GM12878 (cell line): ENCODE measurements at regions not wholly inside any gene's neighbourhood (a gene's known extent, or its start where the extent isn't known, plus 50 kb on each side); places are given as distances from the start of the nearest gene placed in this dataset.

Source experiments
- ATAC-seq: fragments of 200-7000 bp; cut with Tn5 transposase; 3 replicates; pipeline ENCODE4 v1.9.1; 2020; ENCODE audit warnings: mild to moderate bottlenecking, moderate library complexity
- BruUV-seq: library from RNA; stranded (reverse); fragments of 400-500 nt; replicated peaks from 2 replicates; lab custom pipeline; 2021; lab: Mats Ljungman, UMichigan
- CTCF ChIA-PET: fragments of 300-600 bp; sonication (Branson Sonifier 250); formaldehyde crosslinking; extraction: SDS; loops from one replicate; lab custom pipeline; 2021; ENCODE audit warnings: inconsistent platforms; lab: Yijun Ruan, JAX
- POLR2A ChIA-PET: fragments of 350-600 bp; formaldehyde crosslinking; extraction: SDS; loops from one replicate; lab custom pipeline; 2021; ENCODE audit warnings: inconsistent platforms; lab: Charles Lee
- RAD21 ChIA-PET: fragments of 300-600 bp; sonication (Branson Sonifier 250); formaldehyde crosslinking; loops from one replicate; lab custom pipeline; 2023; ENCODE audit warnings: antibody characterized with exemption; ENCODE audit not compliant: unreplicated experiment; lab: Charles Lee
- SMC1A ChIA-PET: fragments of 300-600 bp; sonication (Branson Sonifier 250); formaldehyde crosslinking; loops from one replicate; lab custom pipeline; 2023; ENCODE audit not compliant: unreplicated experiment, uncharacterized antibody; lab: Charles Lee
- DNase-seq: peaks from one replicate; pipeline ENCODE4 v3.0.0-alpha.2; 2011; ENCODE audit warnings: low read depth, low spot score
- FAIRE-seq: peaks from 3 replicates; lab custom pipeline; 2011; peaks lifted over from hg19 to GRCh38; lab: Jason Lieb, UNC
- H2AFZ ChIP-seq: 2 replicates; pipeline ENCODE4 v1.6.0; 2011; ENCODE audit warnings: low read depth, low read length, control low read depth; ENCODE audit not compliant: control insufficient read depth
- H3K27ac ChIP-seq: 2 replicates; pipeline ENCODE4 v1.5.1; 2011; ENCODE audit warnings: control low read depth; ENCODE audit not compliant: control insufficient read depth, insufficient read depth
- H3K27me3 ChIP-seq, 2 experiments: replicated peaks in 1 of 2; 2 replicates each; pipeline versions ENCODE4 v1.6.0 to v1.6.1; 2011; ENCODE audit warnings: low read length in 1 of 2; ENCODE audit not compliant: control insufficient read depth in 2 of 2, insufficient read depth in 2 of 2
- H3K36me3 ChIP-seq, 2 experiments: 2 replicates each; pipeline ENCODE4 v1.5.1; 2011; ENCODE audit warnings: low read length in 1 of 2; ENCODE audit not compliant: control insufficient read depth in 2 of 2, insufficient read depth in 2 of 2
- H3K4me1 ChIP-seq: 2 replicates; pipeline ENCODE4 v1.6.1; 2011; ENCODE audit warnings: mild to moderate bottlenecking, low read length, moderate library complexity, mixed read lengths; ENCODE audit not compliant: control insufficient read depth, insufficient read depth
- H3K4me2 ChIP-seq: 2 replicates; pipeline ENCODE4 v1.6.0; 2011; ENCODE audit warnings: control low read depth; ENCODE audit not compliant: control insufficient read depth, insufficient read depth
- H3K4me3 ChIP-seq: fragments of 200-600 bp; sonication (generic); 2 replicates; pipeline ENCODE4 v1.5.1; 2016
- H3K79me2 ChIP-seq: 2 replicates; pipeline ENCODE4 v1.6.0; 2011; ENCODE audit warnings: low read length; ENCODE audit not compliant: control insufficient read depth, insufficient read depth
- H3K9ac ChIP-seq: 2 replicates; pipeline ENCODE4 v1.8.0; 2011; ENCODE audit warnings: low read length, control low read depth, mixed read lengths; ENCODE audit not compliant: control insufficient read depth, insufficient read depth
- H3K9me3 ChIP-seq: replicated peaks from 3 replicates; pipeline ENCODE4 v1.5.1; 2011; ENCODE audit warnings: mild to moderate bottlenecking, low read length; ENCODE audit not compliant: control insufficient read depth, insufficient read depth
- H4K20me1 ChIP-seq: 2 replicates; pipeline ENCODE4 v1.6.0; 2011; ENCODE audit not compliant: control insufficient read depth, insufficient read depth
- BACH1 ChIP-seq: fragments of 450-650 bp; IDR thresholded peaks from 2 replicates; pipeline ENCODE4 v1.6.1; 2017; ENCODE audit warnings: mild to moderate bottlenecking, borderline replicate concordance
- CHD4 ChIP-seq: fragments of 200-600 bp; sonication (generic); IDR thresholded peaks from 2 replicates; pipeline ENCODE4 v1.6.1; 2016; ENCODE audit warnings: mild to moderate bottlenecking
- HDAC6 ChIP-seq: fragments of 200-600 bp; sonication (generic); IDR thresholded peaks from one replicate; pipeline ENCODE4 v1.8.0; 2017; ENCODE audit warnings: antibody characterized with exemption; ENCODE audit not compliant: unreplicated experiment
- JUNB ChIP-seq: IDR thresholded peaks from 2 replicates; pipeline ENCODE4 v1.6.1; 2016; ENCODE audit warnings: antibody characterized with exemption, mild to moderate bottlenecking
- KLF5 ChIP-seq: fragments of 450-650 bp; IDR thresholded peaks from 2 replicates; pipeline ENCODE4 v1.6.1; 2014; ENCODE audit warnings: mild to moderate bottlenecking; ENCODE audit not compliant: partially characterized antibody
- MTA2 ChIP-seq: fragments of 450-650 bp; IDR thresholded peaks from 2 replicates; pipeline ENCODE4 v1.6.1; 2016; ENCODE audit warnings: low read depth, mild to moderate bottlenecking, moderate library complexity
- MXI1 ChIP-seq: fragments of 150-350 bp; IDR thresholded peaks from 2 replicates; pipeline ENCODE4 v1.6.1; 2011; ENCODE audit warnings: low read depth, mild to moderate bottlenecking, inconsistent platforms, low read length, improper control_type of control experiment
- MYC ChIP-seq: IDR thresholded peaks from 2 replicates; pipeline ENCODE4 v1.6.1; 2011; ENCODE audit warnings: mild to moderate bottlenecking, low read length, moderate library complexity, inconsistent platforms; ENCODE audit not compliant: insufficient read depth, insufficient replicate concordance, insufficient read length, severe bottlenecking
- NFYA ChIP-seq: IDR thresholded peaks from 2 replicates; pipeline ENCODE4 v1.6.1; 2011; ENCODE audit warnings: low read depth, mild to moderate bottlenecking, low read length, improper control_type of control experiment, borderline replicate concordance
- NR2C2 ChIP-seq: IDR thresholded peaks from 2 replicates; pipeline ENCODE4 v1.6.1; 2011; ENCODE audit warnings: borderline replicate concordance, low read depth; ENCODE audit not compliant: control insufficient read depth, insufficient read length
- PAX5 ChIP-seq: IDR thresholded peaks from 2 replicates; pipeline ENCODE4 v1.6.1; 2011; ENCODE audit warnings: low read depth, low read length, borderline replicate concordance
- SP1 ChIP-seq: IDR thresholded peaks from one replicate; pipeline ENCODE4 v1.6.1; 2011; ENCODE audit warnings: low read depth, low read length
- STAT3 ChIP-seq: IDR thresholded peaks from 2 replicates; pipeline ENCODE4 v1.6.1; 2011; ENCODE audit warnings: low read depth, low read length, improper control_type of control experiment
- TBL1XR1 ChIP-seq: IDR thresholded peaks from 2 replicates; pipeline ENCODE4 v1.6.1; 2012; ENCODE audit warnings: low read depth, low read length, improper control_type of control experiment
- WGBS: methylation state at CpG from one replicate; pipeline ENCODE4 v1.1.6; 2016; ENCODE audit warnings: low lambda C conversion rate; ENCODE audit not compliant: insufficient replicate concordance, insufficient coverage; ENCODE audit errors: missing lambda C conversion rate; 5-methylcytosine and 5-hydroxymethylcytosine counted together
- in situ Hi-C: fragments of 300-500 bp; cut with MboI; formaldehyde crosslinking; loops from 9 replicates; pipeline ENCODE4 v1.14.3; 2018; ENCODE audit warnings: mixed read lengths
- intact Hi-C: fragments of 100-400 bp; cut with micrococcal nuclease; formaldehyde crosslinking; loops from one replicate; pipeline ENCODE4 v1.14.2; 2022; ENCODE audit not compliant: unreplicated experiment
- TF ChIP-seq, protein P1 (sequence below): IDR thresholded peaks from 2 replicates; pipeline ENCODE4 v1.6.1; 2012; ENCODE audit warnings: low read length, inconsistent platforms
- TF ChIP-seq, protein P2 (sequence below): fragments of 450-650 bp; IDR thresholded peaks from 2 replicates; pipeline ENCODE4 v1.6.1; 2017; ENCODE audit warnings: mild to moderate bottlenecking, low read depth, inconsistent platforms; ENCODE audit not compliant: poor library complexity, severe bottlenecking

DNA sequence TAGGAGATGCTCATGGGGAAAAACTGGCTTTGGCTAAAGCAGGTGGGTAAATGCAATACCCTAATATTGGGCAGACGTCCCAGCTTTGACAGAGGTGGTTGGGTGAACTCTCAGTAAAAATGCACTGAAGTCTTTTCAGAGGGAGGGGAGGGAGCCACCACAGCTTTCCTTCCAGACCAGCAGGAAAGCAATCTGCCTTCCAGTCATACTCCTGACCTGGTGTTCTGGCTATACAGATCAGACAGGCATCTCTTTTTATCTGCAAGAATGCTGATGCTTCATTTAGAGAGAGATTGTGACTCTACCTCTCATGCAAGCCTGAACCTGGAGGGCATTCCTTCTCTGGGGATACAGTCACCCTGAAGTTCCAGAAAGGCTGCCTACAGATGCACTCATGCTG, 52.6 kb upstream of the ICA1 start:
- ATAC-seq (no peak), FAIRE-seq (no peak), DNase-seq (no peak)
- Histone ChIP-seq H2AFZ (no peak overlapping the region), H3K9ac (no peak overlapping the region), H3K36me3 (no peaks in the 10 kb centered on the region), H3K27ac (no peak overlapping the region), H4K20me1 (no peaks in the 10 kb centered on the region), H3K4me3 (no peak overlapping the region), H3K27me3 (no peaks in the 10 kb centered on the region), H3K9me3 (no peaks in the 10 kb centered on the region; the same call in 2 of the 3 replicates), H3K79me2 (no peaks in the 10 kb centered on the region), H3K4me2 (no peak overlapping the region), H3K4me1 (no peaks in the 10 kb centered on the region)
- intact Hi-C loops: no loop called here
- TF ChIP-seq NR2C2 (no peak), SP1 (no peak), HDAC6 (no peak), MYC (no peak), KLF5 (no peak), CHD4 (no peak), TBL1XR1 (no peak), BACH1 (no peak), MTA2 (no peak), STAT3 (no peak), PAX5 (no peak), JUNB (no peak), MXI1 (no peak), NFYA (no peak)
- TF ChIP-seq, protein P1, sequence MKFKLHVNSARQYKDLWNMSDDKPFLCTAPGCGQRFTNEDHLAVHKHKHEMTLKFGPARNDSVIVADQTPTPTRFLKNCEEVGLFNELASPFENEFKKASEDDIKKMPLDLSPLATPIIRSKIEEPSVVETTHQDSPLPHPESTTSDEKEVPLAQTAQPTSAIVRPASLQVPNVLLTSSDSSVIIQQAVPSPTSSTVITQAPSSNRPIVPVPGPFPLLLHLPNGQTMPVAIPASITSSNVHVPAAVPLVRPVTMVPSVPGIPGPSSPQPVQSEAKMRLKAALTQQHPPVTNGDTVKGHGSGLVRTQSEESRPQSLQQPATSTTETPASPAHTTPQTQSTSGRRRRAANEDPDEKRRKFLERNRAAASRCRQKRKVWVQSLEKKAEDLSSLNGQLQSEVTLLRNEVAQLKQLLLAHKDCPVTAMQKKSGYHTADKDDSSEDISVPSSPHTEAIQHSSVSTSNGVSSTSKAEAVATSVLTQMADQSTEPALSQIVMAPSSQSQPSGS: no peak
- TF ChIP-seq, protein P2, sequence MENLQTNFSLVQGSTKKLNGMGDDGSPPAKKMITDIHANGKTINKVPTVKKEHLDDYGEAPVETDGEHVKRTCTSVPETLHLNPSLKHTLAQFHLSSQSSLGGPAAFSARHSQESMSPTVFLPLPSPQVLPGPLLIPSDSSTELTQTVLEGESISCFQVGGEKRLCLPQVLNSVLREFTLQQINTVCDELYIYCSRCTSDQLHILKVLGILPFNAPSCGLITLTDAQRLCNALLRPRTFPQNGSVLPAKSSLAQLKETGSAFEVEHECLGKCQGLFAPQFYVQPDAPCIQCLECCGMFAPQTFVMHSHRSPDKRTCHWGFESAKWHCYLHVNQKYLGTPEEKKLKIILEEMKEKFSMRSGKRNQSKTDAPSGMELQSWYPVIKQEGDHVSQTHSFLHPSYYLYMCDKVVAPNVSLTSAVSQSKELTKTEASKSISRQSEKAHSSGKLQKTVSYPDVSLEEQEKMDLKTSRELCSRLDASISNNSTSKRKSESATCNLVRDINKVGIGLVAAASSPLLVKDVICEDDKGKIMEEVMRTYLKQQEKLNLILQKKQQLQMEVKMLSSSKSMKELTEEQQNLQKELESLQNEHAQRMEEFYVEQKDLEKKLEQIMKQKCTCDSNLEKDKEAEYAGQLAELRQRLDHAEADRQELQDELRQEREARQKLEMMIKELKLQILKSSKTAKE: no peak
- ChIA-PET POLR2A (no interaction called here), SMC1A (no interaction called here), CTCF (no interaction called here), RAD21 (interaction anchor here (1.5 kb wide), 1 partner anchor 19 kb away, joined by 5 read pairs; no protein-coding TSS in a partner anchor)
- no TSS peak for BruUV-seq
- WGBS: 0% methylated on average over 1 of the region's 1 CpG
- in situ Hi-C loops: no loop called here
